Skeletal muscle satellite cell (primary cell): ENCODE measurements at regions not wholly inside any gene's neighbourhood (a gene's known extent, or its start where the extent isn't known, plus 50 kb on each side); places are given as distances from the start of the nearest gene placed in this dataset.
"Not testable (repeated sequence)": the region's sequence is repeated elsewhere in the genome, so short reads cannot be mapped to it uniquely, and the experiment has no call there.

Source experiments
- H3K27me3 ChIP-seq: 2 replicates; pipeline ENCODE4 v1.7.0; 2013; ENCODE audit warnings: low read length; ENCODE audit not compliant: control insufficient read depth, insufficient read depth
- H3K36me3 ChIP-seq: 2 replicates; pipeline ENCODE4 v1.7.0; 2013; ENCODE audit warnings: mild to moderate bottlenecking, control low read depth, low read length; ENCODE audit not compliant: insufficient read depth
- H3K4me1 ChIP-seq: 2 replicates; pipeline ENCODE4 v1.7.0; 2013; ENCODE audit warnings: low read length; ENCODE audit not compliant: control insufficient read depth, insufficient read depth
- H3K4me2 ChIP-seq: 2 replicates; pipeline ENCODE4 v1.7.0; 2013; ENCODE audit warnings: mild to moderate bottlenecking, low read length
- H3K4me3 ChIP-seq: 2 replicates; pipeline ENCODE4 v1.7.0; 2013; ENCODE audit warnings: low read length
- H3K9ac ChIP-seq: 2 replicates; pipeline ENCODE4 v1.7.0; 2013; ENCODE audit warnings: mild to moderate bottlenecking, low read depth, low read length, moderate library complexity
- H3K9me3 ChIP-seq: replicated peaks from 2 replicates; pipeline ENCODE4 v1.7.0; 2013; ENCODE audit warnings: mild to moderate bottlenecking, control low read depth, low read length

DNA sequence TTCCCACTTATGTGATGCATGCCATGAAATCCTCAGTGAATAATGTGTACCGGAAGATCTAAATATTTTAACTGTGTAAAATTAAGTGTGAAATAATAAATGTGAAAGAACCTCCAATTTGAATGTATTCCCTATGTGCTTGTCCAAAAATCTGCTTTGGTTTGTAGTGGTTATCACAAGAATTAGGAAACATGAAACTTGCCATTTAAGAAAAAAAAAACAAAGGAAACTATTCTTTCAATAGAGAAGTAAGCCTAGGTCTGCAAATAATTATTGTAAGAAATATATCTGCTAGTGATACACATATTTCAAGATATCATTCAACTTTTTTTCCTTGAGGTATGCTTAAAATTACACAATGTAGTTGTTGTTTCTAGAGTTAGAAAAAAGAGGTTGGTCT, 500.4 kb downstream of the SLC6A15 start:
- no peaks in the 10 kb centered on the region for H3K27me3 ChIP-seq
- H3K9me3 ChIP-seq = no peaks in the 10 kb centered on the region
- no peak overlapping the region for H3K9ac ChIP-seq
- no peaks in the 10 kb centered on the region for H3K4me1 ChIP-seq
- no peak overlapping the region for H3K4me2 ChIP-seq
- H3K4me3 ChIP-seq = no peak overlapping the region
- H3K36me3 ChIP-seq = no peaks in the 10 kb centered on the region

DNA sequence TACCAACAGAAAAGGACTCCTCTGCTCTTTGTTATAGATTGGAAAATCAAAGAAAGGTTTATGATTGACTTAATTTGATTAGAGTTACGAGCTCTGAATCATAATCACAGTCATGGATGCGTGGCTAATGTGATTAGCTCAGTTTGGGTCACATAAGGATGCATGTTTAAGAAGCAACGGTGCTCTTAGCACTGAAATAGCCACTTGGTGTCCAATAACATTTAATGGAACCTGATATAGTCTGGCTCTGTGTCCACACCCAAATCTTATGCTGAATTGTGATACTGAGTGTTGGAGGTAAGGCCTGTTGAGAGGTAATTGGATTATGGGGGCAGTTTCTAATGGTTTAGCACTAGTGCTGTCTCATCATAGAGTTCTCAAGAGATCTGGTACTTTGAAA, 501.6 kb downstream of the SLC6A15 start:
- H3K4me1 ChIP-seq = no peaks in the 10 kb centered on the region

DNA sequence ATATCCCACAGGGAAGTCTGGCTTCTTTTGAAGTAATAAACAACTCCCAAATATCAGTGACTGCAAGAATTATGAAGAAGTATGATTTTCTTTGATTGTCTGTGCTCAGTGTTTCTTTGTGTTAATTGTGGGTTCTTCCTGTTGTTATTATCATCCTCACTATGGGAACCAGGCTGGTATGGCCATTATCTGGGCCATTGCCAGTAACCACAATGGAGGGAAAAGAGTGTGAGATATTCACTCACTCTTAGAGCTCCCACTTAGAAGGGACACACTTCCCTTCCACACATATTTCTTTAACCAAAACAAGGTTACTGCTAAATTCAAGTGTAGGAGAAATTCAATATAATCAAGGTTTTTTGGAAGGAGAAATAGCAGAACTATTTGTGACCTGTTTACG, 503.7 kb downstream of the SLC6A15 start:
- H3K36me3 ChIP-seq = no peaks in the 10 kb centered on the region

More for the DNA sequence above, 501.6 kb downstream of the SLC6A15 start:
- H3K36me3 ChIP-seq = no peaks in the 10 kb centered on the region
- no peak overlapping the region for H3K9ac ChIP-seq
- H3K9me3 ChIP-seq = no peaks in the 10 kb centered on the region
- no peak overlapping the region for H3K4me2 ChIP-seq
- no peaks in the 10 kb centered on the region for H3K27me3 ChIP-seq
- H3K4me3 ChIP-seq = no peak overlapping the region

DNA sequence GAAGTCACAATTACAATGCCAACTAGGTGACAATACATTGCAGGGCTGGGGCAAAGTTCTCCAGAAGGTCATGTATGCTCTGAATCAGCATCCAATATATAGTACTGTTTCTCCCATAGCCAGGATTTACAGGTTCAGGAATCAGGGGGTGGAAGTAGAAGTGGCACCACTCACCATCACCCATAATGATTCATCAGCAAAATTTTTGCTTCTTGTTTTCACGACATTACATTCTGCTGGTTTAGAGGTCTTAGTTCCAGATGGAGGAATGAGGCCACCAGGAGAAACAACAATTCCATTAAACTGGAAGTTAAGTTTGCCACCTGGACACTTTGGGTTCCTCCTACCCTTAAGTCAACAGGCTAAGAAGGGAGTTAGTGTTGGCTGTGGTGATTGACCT, 505.9 kb downstream of the SLC6A15 start:
- not testable (repeated sequence) for H3K4me1 ChIP-seq, H3K36me3 ChIP-seq, H3K27me3 ChIP-seq, H3K9ac ChIP-seq, H3K9me3 ChIP-seq, H3K4me3 ChIP-seq, H3K4me2 ChIP-seq

More for the DNA sequence above, 503.7 kb downstream of the SLC6A15 start:
- Histone ChIP-seq H3K9ac (no peak overlapping the region), H3K4me3 (no peak overlapping the region), H3K27me3 (no peaks in the 10 kb centered on the region), H3K4me2 (no peak overlapping the region), H3K4me1 (no peaks in the 10 kb centered on the region), H3K9me3 (no peaks in the 10 kb centered on the region)

DNA sequence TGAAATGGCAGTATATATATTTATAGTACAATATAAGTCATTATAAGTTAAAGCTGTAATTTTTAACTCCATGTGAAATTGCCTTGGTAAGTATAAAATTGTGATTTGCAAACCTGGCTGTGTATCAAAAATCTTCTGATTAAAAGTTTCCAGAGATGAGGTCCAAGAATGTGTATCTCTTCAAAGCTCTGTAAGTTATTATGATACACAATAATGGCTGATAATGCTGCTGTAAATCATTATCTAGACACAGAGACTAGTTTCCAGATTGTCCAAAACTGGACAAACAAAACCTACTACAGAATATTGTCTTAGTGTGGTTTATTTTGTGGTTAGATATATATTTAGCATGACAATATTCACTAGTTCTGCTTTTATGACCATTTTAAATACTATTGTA, 514.8 kb downstream of the SLC6A15 start:
- Histone ChIP-seq H3K4me2 (no peak overlapping the region), H3K27me3 (no peaks in the 10 kb centered on the region), H3K36me3 (no peaks in the 10 kb centered on the region), H3K4me3 (no peak overlapping the region), H3K4me1 (no peaks in the 10 kb centered on the region), H3K9me3 (no peaks in the 10 kb centered on the region), H3K9ac (no peak overlapping the region)

DNA sequence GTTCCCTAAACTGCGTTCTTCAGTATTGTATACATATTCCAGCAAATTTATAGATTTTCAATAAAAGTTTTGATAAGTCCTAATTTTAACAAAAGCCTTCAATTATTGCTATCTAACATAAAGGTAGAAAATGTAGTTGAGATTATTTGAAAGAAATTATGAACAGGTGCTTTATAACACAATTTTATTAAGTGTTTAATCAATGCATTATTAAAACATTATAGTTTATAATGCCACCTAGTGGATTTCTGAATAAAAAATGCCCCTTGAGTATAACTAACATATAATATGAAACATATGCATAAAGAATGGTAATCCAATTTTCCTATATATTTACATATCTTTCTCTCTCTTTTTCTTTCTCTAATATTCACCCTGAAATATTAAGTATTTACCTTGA, 515.3 kb downstream of the SLC6A15 start:
- Histone ChIP-seq H3K4me3 (no peak overlapping the region), H3K27me3 (no peaks in the 10 kb centered on the region), H3K4me2 (no peak overlapping the region), H3K36me3 (no peaks in the 10 kb centered on the region), H3K9ac (no peak overlapping the region), H3K4me1 (no peaks in the 10 kb centered on the region), H3K9me3 (no peaks in the 10 kb centered on the region)

DNA sequence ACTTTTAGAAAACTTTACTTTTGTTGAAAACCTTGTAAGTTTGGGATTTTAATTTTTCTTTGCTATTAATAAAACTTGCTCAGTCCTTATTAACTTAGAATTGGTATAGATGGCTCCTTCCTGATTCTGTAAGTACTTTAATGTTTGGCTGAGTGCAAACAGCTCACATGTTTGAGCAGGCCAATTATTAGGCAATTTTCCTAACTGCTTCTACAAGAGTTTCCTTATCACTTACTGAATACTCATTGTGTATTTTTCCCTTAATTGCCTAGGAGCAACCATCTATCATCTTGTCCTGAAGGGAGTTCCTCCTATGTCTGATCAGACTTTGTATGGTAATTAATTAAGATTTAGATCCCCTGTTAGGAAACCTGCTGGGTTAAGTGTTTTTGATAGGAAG, 521.4 kb downstream of the SLC6A15 start:
- not testable (repeated sequence) for H3K4me3 ChIP-seq, H3K36me3 ChIP-seq, H3K9me3 ChIP-seq, H3K4me1 ChIP-seq, H3K4me2 ChIP-seq, H3K27me3 ChIP-seq, H3K9ac ChIP-seq

DNA sequence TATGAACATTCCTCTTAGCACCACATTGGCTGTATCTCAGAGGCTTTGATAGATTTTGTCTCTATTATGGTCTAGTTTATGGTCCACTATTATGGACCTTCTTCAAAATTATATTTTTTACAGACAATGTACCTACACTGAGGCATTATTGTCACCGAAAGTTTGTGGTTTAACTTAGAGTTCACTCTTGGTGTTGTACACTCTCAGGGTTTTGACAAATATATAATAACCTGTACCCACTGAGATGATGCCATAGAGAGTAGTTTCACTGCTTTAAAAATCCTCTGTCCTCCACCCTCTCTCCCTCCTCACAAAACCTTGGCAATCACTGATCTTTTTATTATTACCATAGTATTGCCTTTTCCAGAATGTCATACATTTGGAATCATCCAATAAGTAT, 528.2 kb downstream of the SLC6A15 start:
- Histone ChIP-seq H3K27me3 (no peaks in the 10 kb centered on the region), H3K9me3 (no peaks in the 10 kb centered on the region), H3K9ac (no peak overlapping the region), H3K4me3 (no peak overlapping the region), H3K36me3 (no peaks in the 10 kb centered on the region), H3K4me2 (no peak overlapping the region), H3K4me1 (peaks cover 4% of the 10 kb centered on the region)

DNA sequence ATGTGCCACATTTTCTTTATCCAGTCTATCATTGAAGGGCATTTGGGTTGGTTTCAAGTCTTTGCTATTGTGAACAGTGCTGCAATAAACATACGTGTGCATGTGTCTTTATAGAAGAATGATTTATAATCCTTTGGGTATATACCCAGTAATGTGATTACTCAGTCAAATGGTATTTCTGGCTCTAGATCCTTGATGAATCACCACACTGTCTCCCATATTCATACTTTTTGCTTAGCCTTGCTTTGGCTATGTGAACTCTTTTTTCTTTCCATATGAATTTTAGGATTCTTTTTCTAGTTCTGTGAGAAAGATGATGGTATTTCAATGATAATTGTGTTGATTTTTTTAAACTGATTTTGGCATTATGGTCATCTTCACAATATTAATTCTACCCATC, 530.1 kb downstream of the SLC6A15 start:
- peak overlapping the region; percentile 42 for H3K4me2 ChIP-seq
- H3K9me3 ChIP-seq, H3K4me1 ChIP-seq, H3K9ac ChIP-seq, H3K27me3 ChIP-seq, H3K36me3 ChIP-seq, H3K4me3 ChIP-seq: not testable (repeated sequence)

DNA sequence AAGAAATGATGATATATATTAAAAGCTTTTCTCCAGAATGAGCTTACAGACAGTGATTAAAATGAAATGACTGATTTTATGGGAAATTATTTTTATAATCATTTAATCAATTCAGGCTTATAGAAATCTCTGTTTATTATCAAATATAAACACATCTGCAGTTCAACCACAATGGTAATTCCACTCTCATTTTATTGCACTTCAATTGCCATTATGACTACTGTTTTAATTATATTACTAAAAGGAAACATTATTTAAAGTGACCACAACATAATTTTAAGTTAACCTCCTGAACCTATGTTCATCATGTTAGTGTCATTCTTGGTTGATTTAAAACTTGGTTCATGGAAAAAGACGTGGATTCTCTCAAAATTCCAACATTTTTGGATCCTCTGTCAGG, 536.3 kb downstream of the SLC6A15 start:
- no peaks in the 10 kb centered on the region for H3K9me3 ChIP-seq
- H3K9ac ChIP-seq = no peak overlapping the region
- no peak overlapping the region for H3K4me3 ChIP-seq
- no peaks in the 10 kb centered on the region for H3K36me3 ChIP-seq
- no peaks in the 10 kb centered on the region for H3K4me1 ChIP-seq
- no peak overlapping the region for H3K4me2 ChIP-seq
- H3K27me3 ChIP-seq = no peaks in the 10 kb centered on the region

DNA sequence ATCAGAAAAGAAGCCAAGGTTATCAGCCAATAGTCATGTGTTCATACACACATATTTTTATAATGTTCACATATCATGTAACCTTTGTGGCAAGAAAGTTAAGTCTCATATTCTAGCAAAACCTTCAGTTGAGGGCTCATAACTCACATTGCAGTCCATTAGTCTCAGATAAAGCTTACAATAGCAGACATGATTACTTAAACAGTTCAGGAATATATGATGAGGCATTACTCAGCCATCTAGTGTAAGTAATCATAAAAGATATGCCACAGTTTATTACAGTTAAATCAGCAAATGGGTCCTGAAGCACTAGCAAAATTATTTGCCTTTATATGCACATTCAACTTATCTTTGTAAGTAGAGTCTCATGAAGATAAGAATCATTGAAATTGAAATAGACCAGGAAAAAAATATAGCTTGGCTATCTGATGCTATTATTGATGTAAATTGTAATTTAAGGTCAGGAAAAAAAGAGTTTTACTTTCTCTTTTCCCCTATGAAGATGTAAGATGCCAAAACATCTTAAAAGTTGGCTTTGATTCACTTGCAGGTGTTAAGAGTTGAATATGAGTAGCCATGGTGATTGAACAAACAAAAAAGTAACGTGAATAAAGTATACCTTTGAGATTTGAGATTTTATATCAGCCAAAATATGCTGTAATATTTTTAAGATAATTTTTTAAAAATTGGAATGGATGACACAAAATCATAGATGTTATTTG, 537.0 kb downstream of the SLC6A15 start:
- Histone ChIP-seq H3K27me3 (no peaks in the 10 kb centered on the region), H3K9ac (no peak overlapping the region), H3K4me2 (no peak overlapping the region), H3K9me3 (no peaks in the 10 kb centered on the region), H3K4me1 (no peaks in the 10 kb centered on the region), H3K36me3 (no peaks in the 10 kb centered on the region), H3K4me3 (no peak overlapping the region)

DNA sequence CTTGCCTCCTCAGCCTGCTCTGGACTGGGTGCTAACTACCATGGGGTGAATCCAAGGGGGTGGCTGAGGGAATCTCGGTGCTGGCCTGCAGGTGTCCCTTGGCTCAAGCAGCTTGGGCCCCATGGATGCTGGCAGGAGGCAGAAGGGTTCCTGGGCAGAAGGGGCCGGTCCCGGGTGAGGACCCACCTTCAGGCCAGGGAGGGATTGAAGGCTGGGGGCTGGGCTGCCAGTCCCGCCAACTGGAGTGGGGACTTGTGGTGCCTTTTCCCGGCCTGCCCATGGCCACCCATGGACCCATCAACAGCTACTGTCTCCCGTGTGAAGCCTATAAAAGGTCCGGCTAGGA, 550.1 kb downstream of the SLC6A15 start:
- H3K9ac ChIP-seq = no peak overlapping the region
- no peak overlapping the region for H3K4me2 ChIP-seq
- H3K4me3 ChIP-seq = no peak overlapping the region
- no peaks in the 10 kb centered on the region for H3K36me3 ChIP-seq
- no peaks in the 10 kb centered on the region for H3K9me3 ChIP-seq
- H3K4me1 ChIP-seq = no peaks in the 10 kb centered on the region
- H3K27me3 ChIP-seq = no peaks in the 10 kb centered on the region
